ENCODE measurements at regions not wholly inside any gene's neighbourhood (a gene's known extent, or its start where the extent isn't known, plus 50 kb on each side); places are given as distances from the start of the nearest gene placed in this dataset.

- ATAC-seq (ENCODE audit: low read depth) (no peak), DNase-seq (ENCODE audit: low spot score in 2 of 2) (no peak)
- Mint-ChIP-seq H3K4me3 (no peak overlapping the region), H3K27me3 (no peaks in the 10 kb centered on the region), H3K27ac (no peak overlapping the region), H3K4me1 (no peaks in the 10 kb centered on the region), H3K36me3 (no peaks in the 10 kb centered on the region), H3K9me3 (no peaks in the 10 kb centered on the region)
Measured at GRCh38 chr21:22892740-22893139, 1894.5 kb downstream of the NCAM2 start.

DNA sequence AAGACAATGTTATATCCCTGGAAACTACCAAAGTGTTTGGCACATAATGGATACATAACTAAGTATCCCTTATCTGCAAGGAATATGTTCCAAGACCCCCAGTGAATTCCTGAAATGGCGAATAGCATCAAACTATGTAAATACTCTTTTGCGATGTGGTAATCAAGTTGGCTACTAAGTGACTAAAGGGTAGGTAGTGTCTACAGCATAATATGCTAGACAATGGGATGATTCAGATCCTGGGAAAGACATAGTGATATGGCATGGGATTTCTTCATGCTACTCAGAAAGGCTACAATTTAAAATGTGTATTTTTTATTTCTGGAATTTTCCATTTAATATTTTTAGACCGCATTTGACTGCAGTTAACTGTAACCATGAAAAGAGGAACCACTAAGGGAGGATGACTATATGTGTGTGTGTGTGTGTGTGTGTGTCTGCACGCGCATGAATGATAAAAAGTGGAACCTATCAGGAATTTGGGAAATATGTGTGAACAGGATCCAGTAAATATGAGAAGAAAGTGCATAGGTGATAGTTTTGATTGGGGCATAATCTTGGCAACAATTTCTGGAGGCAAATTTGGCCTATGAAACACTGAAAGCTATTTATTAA, 1899.9 kb downstream of the NCAM2 start:
- peaks cover 1% of the 10 kb centered on the region for H3K9me3 Mint-ChIP-seq
- ATAC-seq (ENCODE audit: low read depth) (no peak), DNase-seq (ENCODE audit: low spot score in 2 of 2) (no peak)
- no peaks in the 10 kb centered on the region for H3K36me3 Mint-ChIP-seq
- H3K4me1 Mint-ChIP-seq: no peaks in the 10 kb centered on the region
- H3K27me3 Mint-ChIP-seq: no peaks in the 10 kb centered on the region
- no peak overlapping the region for H3K27ac Mint-ChIP-seq
- no peak overlapping the region for H3K4me3 Mint-ChIP-seq

- Mint-ChIP-seq H3K36me3 (no peaks in the 10 kb centered on the region), H3K9me3 (peaks cover 1% of the 10 kb centered on the region), H3K27me3 (no peaks in the 10 kb centered on the region), H3K27ac (no peak overlapping the region), H3K4me3 (no peak overlapping the region), H3K4me1 (no peaks in the 10 kb centered on the region)
- no peak for DNase-seq (ENCODE audit: low spot score in 2 of 2)
- no peak for ATAC-seq (ENCODE audit: low read depth)
Measured at GRCh38 chr21:22900490-22900889, 1902.3 kb downstream of the NCAM2 start.

- ATAC-seq (ENCODE audit: low read depth): no peak
- H3K27me3 Mint-ChIP-seq: no peaks in the 10 kb centered on the region
- no peak overlapping the region for H3K4me3 Mint-ChIP-seq
- DNase-seq (ENCODE audit: low spot score in 2 of 2): no peak
- H3K36me3 Mint-ChIP-seq: no peaks in the 10 kb centered on the region
- no peaks in the 10 kb centered on the region for H3K4me1 Mint-ChIP-seq
- H3K9me3 Mint-ChIP-seq: no peaks in the 10 kb centered on the region
- H3K27ac Mint-ChIP-seq: no peak overlapping the region
Measured at GRCh38 chr21:22903851-22904250, 1905.6 kb downstream of the NCAM2 start.

GRCh38 chr21:22904385-22904784, 1906.2 kb downstream of the NCAM2 start:
- Mint-ChIP-seq H3K9me3 (no peaks in the 10 kb centered on the region), H3K36me3 (no peaks in the 10 kb centered on the region), H3K4me3 (no peak overlapping the region), H3K27me3 (no peaks in the 10 kb centered on the region), H3K27ac (no peak overlapping the region), H3K4me1 (no peaks in the 10 kb centered on the region)
- ATAC-seq (ENCODE audit: low read depth) (no peak), DNase-seq (ENCODE audit: low spot score in 2 of 2) (no peak)

DNA sequence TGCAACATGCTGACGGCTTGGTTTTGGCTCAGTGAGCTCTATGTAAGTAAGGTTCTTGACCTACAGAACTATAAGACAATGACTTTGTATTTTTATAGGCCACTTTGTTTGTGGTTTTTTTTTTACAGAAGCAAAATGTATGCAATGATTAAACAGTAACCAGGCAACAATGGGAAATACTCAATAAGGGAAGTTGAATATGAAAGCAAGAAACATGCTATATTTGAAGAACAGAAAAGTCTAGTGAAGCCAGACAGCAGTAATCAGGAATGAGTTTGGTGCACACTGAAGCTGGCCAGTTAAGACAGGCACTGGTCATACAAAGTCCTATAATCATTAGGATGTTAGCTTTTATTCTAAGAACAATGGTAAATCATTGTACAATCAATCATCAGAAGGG, 1926.8 kb downstream of the NCAM2 start:
- Mint-ChIP-seq H3K4me1 (no peaks in the 10 kb centered on the region), H3K36me3 (no peaks in the 10 kb centered on the region), H3K9me3 (no peaks in the 10 kb centered on the region), H3K27me3 (no peaks in the 10 kb centered on the region), H3K27ac (no peak overlapping the region), H3K4me3 (no peak overlapping the region)
- DNase-seq (ENCODE audit: low spot score in 2 of 2) (no peak), ATAC-seq (ENCODE audit: low read depth) (no peak)

- H3K4me3 Mint-ChIP-seq: no peak overlapping the region
- no peaks in the 10 kb centered on the region for H3K9me3 Mint-ChIP-seq
- no peaks in the 10 kb centered on the region for H3K27me3 Mint-ChIP-seq
- no peaks in the 10 kb centered on the region for H3K36me3 Mint-ChIP-seq
- no peaks in the 10 kb centered on the region for H3K4me1 Mint-ChIP-seq
- DNase-seq (ENCODE audit: low spot score in 2 of 2) (no peak), ATAC-seq (ENCODE audit: low read depth) (no peak)
- no peak overlapping the region for H3K27ac Mint-ChIP-seq
Measured at GRCh38 chr21:22927469-22927868, 1929.3 kb downstream of the NCAM2 start.

DNA sequence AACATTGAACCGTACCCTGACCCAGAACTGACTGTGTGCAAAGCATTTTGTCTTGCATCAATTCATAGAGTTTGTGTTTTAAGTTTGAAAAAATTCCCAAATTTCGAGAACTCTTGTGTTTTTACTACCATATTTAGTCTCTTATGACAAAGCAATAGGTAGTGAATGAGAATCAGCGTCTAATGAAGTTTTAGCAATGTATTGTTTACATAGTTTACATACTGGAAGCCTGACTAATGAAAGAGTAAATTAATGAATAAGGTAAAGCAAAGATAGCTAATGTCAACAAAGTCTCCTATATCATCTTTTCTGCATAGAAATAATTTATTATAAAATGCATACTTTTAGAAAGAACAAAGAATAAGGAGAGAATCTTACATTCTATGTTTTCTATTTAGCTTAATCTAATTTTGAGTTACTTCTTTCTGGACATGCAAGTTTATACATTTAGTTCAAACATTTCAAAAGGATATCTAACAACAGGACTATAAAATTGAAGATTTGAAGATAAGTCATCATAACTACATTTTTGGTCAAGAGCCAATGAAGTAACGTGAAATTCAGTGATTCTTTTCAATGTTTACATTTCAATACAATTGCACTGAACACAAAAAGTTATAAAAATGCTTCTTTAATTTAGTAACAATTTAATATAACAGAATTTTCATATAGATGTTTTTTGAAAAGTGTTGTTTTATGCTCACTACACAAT, 1943.7 kb downstream of the NCAM2 start:
- Mint-ChIP-seq H3K27ac (no peak overlapping the region), H3K9me3 (peaks cover 2% of the 10 kb centered on the region), H3K36me3 (no peaks in the 10 kb centered on the region), H3K4me3 (no peak overlapping the region), H3K4me1 (no peaks in the 10 kb centered on the region), H3K27me3 (no peaks in the 10 kb centered on the region)
- ATAC-seq (ENCODE audit: low read depth): no peak
- no peak for DNase-seq (ENCODE audit: low spot score in 2 of 2)

DNA sequence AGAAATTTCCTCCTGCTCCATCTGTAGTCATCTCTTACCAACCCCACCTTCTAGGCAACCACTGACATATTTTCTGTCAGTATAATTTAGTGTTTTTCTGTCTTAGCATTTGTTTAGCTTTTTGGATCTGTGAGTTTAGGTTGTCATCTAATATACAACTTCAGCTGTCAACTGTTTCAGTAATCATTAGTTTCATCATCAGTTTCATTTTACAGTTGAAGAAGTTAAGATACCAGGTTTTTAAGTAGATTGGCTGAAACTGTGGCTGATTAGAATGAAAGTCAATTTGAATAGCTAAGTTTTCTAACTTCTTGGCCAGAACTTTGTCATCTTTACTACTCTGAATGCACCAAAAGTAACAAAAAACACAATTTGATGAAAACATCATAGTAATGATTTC, 1957.3 kb downstream of the NCAM2 start:
- Mint-ChIP-seq H3K27me3 (no peaks in the 10 kb centered on the region), H3K27ac (no peak overlapping the region), H3K4me3 (no peak overlapping the region), H3K36me3 (no peaks in the 10 kb centered on the region), H3K9me3 (peaks cover 2% of the 10 kb centered on the region), H3K4me1 (no peaks in the 10 kb centered on the region)
- DNase-seq (ENCODE audit: low spot score in 2 of 2) (no peak), ATAC-seq (ENCODE audit: low read depth) (no peak)

GRCh38 chr21:22961258-22961657, 1963.0 kb downstream of the NCAM2 start:
- no peaks in the 10 kb centered on the region for H3K36me3 Mint-ChIP-seq
- DNase-seq (ENCODE audit: low spot score in 2 of 2): no peak
- H3K4me1 Mint-ChIP-seq: no peaks in the 10 kb centered on the region
- H3K27me3 Mint-ChIP-seq: no peaks in the 10 kb centered on the region
- no peak overlapping the region for H3K27ac Mint-ChIP-seq
- no peak for ATAC-seq (ENCODE audit: low read depth)
- no peak overlapping the region for H3K4me3 Mint-ChIP-seq
- no peaks in the 10 kb centered on the region for H3K9me3 Mint-ChIP-seq

GRCh38 chr21:22965455-22966135, 1967.4 kb downstream of the NCAM2 start:
- DNase-seq (ENCODE audit: low spot score in 2 of 2) (no peak), ATAC-seq (ENCODE audit: low read depth) (no peak)
- H3K4me3 Mint-ChIP-seq: no peak overlapping the region
- no peaks in the 10 kb centered on the region for H3K4me1 Mint-ChIP-seq
- H3K36me3 Mint-ChIP-seq: no peaks in the 10 kb centered on the region
- H3K27ac Mint-ChIP-seq: no peak overlapping the region
- no peaks in the 10 kb centered on the region for H3K27me3 Mint-ChIP-seq
- H3K9me3 Mint-ChIP-seq: no peaks in the 10 kb centered on the region

- no peaks in the 10 kb centered on the region for H3K9me3 Mint-ChIP-seq
- H3K4me1 Mint-ChIP-seq: no peaks in the 10 kb centered on the region
- H3K27me3 Mint-ChIP-seq: no peaks in the 10 kb centered on the region
- ATAC-seq (ENCODE audit: low read depth): no peak
- no peaks in the 10 kb centered on the region for H3K36me3 Mint-ChIP-seq
- no peak overlapping the region for H3K27ac Mint-ChIP-seq
- H3K4me3 Mint-ChIP-seq: no peak overlapping the region
- DNase-seq (ENCODE audit: low spot score in 2 of 2): no peak
Measured at GRCh38 chr21:22981819-22982218, 1983.6 kb downstream of the NCAM2 start.

DNA sequence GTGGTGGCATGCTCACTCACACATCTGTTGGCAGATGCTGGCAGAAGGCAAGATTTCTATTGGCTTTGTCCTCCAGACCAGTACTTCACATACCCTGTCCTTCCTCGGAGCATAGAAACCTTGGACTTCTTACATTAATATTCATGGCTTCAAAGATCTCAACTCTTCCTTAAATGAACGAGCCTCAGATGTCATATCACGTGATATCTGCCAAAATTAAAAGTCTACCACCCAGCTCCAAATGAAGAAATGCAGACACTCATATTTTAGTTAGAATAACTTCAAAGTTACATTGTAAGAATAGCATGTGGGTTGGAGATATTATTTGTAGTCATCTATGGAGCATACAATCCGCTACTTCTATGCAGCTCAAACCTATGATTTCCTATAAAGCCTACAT, 1994.9 kb downstream of the NCAM2 start:
- Mint-ChIP-seq H3K4me3 (no peak overlapping the region), H3K36me3 (no peaks in the 10 kb centered on the region), H3K4me1 (no peaks in the 10 kb centered on the region), H3K27ac (no peak overlapping the region), H3K27me3 (no peaks in the 10 kb centered on the region), H3K9me3 (peaks cover 5% of the 10 kb centered on the region)
- ATAC-seq (ENCODE audit: low read depth) (no peak), DNase-seq (ENCODE audit: low spot score in 2 of 2) (no peak)

DNA sequence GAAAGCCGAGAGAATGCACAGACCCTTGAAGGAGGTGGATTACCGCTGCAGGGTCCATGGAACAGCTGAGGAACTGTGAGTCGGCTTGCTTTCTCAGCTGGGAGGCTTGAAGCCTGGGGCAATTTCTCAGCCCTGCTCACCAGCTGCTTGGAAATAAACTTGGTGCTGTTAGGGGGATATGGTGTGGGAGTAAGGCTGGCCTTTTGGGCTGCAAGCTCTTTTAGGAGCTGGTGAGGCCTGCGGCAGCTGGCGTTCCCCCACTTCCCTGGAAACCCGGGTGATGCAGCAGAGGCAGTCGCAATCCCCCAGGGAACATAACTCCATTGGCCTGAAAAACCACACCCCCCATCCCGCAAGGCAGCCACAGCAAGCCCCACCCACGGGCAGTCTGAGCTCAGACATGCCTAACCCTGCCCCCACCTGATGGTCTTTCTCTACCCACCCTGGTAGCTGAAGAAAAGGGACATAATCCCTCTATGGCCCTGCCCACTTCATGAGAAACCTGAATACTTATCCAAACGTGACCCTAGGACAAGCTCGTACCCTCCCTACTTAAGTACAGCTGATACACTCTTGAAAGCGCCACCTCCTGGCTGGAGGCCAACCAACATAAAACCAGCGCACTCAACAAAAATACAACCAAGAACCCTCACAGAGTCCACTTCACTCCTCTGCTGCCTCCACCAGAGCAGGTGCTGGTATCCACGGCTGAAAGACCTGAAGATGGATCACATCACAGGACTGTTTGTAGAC, 1995.8 kb downstream of the NCAM2 start:
- ATAC-seq (ENCODE audit: low read depth): no peak
- no peak overlapping the region for H3K4me3 Mint-ChIP-seq
- H3K27ac Mint-ChIP-seq: no peak overlapping the region
- DNase-seq (ENCODE audit: low spot score in 2 of 2): no peak
- no peaks in the 10 kb centered on the region for H3K27me3 Mint-ChIP-seq
- H3K9me3 Mint-ChIP-seq: peaks cover 5% of the 10 kb centered on the region
- no peaks in the 10 kb centered on the region for H3K4me1 Mint-ChIP-seq
- no peaks in the 10 kb centered on the region for H3K36me3 Mint-ChIP-seq
